Epidermal melanocyte (primary cell): ENCODE measurements at regions not wholly inside any gene's neighbourhood (a gene's known extent, or its start where the extent isn't known, plus 50 kb on each side); places are given as distances from the start of the nearest gene placed in this dataset.
"Not testable (repeated sequence)": the region's sequence is repeated elsewhere in the genome, so short reads cannot be mapped to it uniquely, and the experiment has no call there.

Experiments
- DNase-seq: peaks from one replicate; pipeline ENCODE4 v3.0.0; 2011; ENCODE audit warnings: low spot score; ENCODE audit not compliant: insufficient read length

- no peak for DNase-seq
Observed at GRCh38 chr21:28598214-28598613, 394.5 kb downstream of the LTN1 start.

DNA sequence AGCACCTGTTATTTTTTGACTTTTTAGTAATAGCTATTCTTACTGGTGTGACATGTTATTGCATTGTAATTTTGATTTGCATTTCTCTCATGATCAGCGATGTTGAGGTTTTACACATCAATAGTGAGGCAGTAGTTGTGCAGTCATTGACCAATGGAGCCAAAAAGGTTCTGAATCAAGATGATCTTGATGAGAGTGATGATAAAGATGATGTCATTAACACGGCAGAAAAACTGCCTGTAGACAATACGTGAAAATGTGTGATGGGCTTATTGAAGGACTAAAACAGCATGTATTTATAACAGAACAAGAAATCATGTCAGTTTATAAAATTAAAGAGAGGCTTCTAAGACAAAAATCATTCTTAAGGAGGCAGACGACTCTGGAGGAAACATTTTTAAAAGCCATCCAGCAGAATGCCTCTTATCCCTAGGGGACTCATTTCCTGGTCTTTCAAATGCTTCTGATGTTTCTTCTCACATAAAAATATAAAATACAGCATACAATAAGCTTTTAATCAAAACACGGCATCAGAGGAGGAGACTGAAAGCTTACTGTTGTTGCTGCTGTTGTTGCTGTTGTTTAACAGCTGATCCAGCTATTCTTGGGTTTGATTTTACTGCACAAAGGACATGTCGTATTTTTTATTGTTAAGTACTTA lies 400.3 kb downstream of the LTN1 start:
- DNase-seq, result no peak

- DNase-seq, result no peak
Observed at GRCh38 chr21:28590676-28591075, 402.0 kb downstream of the LTN1 start.

GRCh38 chr21:28590026-28590425 lies 402.7 kb downstream of the LTN1 start:
- DNase-seq, result no peak

DNA sequence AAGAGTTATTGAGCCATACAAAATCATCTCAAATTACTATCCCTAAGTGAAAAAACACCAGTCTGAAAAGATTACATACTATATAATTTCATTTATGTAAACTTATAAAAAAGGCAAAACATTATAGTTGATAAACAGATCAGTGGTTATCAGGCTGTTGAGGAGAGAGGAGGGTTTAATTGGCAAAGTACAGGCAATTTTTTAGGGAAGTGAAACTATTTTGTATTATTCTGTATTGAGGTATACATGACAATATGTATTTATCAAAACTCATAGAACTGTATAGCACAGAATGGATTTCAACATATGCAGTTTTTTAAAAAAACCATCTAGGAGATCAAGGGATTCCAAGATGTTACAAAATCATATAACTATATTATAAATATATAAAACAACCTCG lies 403.7 kb downstream of the LTN1 start:
- no peak for DNase-seq

GRCh38 chr21:28587748-28588147 lies 404.9 kb downstream of the LTN1 start:
- DNase-seq, result peak; percentile 36

DNA sequence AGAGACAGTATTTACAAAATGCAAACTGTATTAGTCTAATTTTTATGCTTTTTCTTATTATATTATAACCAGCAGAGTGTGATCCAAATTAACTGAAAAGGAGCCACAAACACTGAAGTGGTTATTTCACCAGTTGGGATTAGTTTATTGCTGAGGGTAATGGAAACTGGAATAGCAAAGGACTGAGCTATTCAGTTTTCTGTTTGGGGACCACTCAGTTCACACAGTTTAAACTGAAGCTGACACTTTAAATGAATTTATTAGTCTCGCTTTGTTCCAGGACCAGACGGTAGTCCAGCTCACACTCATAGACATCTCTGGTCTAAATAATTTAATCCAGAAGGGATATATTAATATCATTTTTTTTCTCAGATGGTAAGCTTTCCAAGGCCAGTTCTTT lies 410.7 kb downstream of the LTN1 start:
- no peak for DNase-seq

GRCh38 chr21:28581311-28581731 lies 411.4 kb downstream of the LTN1 start:
- DNase-seq, result not testable (repeated sequence)

GRCh38 chr21:28580585-28580984 lies 412.1 kb downstream of the LTN1 start:
- DNase-seq, result no peak

DNA sequence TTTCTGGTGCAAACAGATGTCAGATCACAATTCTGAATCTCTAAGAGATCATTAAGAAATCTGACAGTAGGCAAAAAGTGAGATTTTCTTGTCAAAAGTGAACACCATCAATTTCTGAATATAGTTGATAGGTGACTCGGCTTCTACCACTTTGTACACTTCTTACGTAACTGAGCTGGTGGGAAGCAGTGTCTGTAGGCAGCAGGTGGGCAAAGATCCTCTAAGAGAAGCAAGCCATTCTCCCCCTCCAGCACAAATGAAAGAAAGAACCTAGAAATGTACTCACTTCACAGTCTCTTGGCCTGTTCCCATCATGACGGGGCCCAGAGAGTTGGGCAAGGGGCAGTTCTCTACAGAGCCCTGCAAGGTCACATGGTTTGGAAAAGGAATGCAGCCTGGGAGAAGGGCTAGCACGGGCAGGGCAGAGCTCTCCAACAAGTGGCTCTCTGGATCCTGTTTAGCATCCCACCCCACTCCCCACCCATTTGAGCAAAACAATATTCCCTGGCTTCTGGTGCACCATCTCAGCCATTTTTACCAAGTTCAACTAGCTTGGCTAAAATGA lies 412.6 kb downstream of the LTN1 start:
- no peak for DNase-seq

DNA sequence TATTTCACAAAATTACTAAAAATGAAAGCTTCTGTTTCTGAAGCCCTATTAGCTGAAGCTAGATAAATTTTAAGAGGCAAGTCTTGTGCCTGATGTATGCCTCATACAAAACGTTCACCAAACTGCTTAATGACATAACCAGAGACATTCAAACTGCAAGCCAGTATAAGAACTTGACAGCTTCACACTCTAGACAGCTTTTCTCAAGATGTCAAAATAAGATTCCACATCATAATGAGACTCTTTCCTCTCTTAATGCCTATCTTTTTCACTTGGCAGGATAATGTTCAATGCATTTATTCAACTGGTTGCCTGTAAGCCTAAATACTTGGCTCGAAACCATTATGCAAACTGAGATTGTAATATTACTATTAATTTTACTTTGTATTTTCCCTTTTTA lies 424.0 kb downstream of the LTN1 start:
- DNase-seq, result no peak

DNA sequence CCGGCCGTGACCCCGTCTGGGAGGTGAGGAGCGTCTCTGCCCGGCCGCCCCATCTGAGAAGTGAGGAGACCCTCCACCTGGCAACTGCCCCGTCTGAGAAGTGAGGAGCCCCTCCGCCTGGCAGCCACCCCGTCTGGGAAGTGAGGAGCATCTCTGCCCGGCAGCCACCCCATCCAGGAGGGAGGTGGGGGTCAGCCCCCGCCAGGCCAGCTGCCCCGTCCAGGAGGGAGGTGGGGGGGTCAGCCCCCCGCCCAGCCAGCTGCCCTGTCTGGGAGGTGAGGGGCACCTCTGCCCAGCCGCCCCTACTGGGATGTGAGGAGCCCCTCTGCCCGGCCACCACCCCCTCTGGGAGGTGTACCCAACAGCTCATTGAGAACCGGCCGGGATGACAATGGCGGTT lies 428.7 kb downstream of the LTN1 start:
- not testable (repeated sequence) for DNase-seq

DNA sequence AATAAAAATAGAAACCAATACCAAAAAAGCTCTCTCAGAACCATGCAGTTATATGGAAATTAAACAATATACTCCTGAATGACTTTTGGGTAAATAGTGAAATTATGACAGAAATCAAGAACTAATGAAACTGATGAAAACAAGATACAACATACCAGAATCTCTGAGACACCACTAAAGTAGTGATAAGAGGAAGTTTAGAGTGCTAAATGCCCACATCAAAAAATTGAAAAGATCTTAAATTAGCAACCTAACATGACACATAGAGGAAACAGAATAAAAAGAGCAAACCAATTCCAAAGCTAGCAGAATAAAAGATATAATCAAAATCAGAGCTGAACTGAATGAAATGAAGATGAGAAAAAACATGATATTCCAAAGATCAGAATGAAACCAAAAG lies 430.9 kb downstream of the LTN1 start:
- no peak for DNase-seq

DNA sequence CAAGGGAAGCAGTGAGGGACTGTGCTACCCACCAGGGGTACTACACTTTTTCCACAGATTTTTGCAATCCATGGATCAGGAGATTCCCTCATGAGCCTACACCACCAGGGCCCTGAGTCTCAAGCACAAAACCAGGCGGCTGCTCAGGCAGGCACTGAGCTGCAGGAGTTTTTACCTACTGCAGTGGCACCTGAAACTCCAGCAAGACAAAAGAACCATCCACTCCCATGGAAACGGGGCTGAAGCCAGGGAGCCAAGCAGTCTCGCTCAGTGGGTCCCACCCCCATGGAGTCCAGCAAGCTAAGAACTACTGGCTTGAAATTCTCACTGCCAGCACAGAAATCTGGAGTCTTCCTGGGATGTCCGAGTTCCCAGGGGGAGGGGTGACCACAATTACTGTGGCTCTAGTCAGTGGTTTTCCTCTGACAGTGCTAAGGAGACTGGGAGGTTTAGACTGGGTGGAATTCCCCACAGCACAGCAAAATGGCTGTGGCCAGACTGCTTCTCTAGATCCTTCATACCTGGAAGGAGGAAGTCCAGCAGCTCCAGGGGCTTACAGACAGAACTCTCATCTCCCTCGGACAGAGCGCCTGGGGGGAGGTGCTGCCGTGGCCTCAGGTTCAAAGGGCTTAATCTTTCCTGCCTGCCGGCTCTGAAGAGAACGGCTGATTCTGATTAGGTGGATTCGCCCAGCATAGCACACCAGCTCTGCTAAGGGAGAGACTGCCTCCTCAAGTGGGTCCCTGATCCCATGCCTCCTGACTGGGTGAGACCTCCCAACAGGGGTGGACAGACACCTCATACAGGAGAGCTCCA lies 437.8 kb downstream of the LTN1 start:
- no peak for DNase-seq

- DNase-seq, result no peak
Observed at GRCh38 chr21:28550057-28550825, 442.4 kb downstream of the LTN1 start.

DNA sequence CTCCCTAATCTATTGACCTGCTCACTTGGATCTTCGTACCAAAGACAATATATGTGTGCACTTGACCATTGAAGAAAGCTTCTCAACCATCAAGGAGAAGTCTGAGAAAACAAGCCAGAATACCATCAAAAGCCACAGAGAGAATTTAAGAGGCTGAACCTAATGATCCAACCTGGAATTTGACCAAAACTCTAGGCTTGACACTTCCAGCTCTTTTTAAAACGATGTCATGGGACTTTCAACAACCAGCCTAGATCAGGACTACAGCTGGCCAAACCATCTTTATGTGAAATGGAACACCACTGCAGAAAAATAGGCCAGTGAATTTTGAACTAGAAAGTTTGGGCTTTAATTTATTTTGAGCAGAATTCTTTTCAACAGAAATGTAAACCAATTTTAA lies 444.4 kb downstream of the LTN1 start:
- no peak for DNase-seq

DNA sequence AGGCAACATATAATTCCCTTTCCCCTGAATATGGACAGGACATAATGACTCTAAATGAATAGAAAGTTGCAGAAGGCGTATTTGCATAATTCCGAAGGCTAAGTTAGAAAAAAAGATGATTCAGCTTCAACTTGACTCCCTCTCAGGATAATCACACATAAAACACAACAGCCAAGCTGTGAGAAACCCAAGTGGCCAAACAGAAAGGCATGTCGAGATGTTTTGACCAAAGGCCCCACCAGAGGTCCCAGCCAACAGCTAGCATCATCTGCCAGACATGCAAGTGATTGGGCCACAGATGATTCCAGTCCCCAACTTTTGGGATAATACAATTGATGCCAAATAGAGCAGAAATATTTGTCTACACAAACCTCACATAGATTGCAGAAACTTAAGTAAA lies 444.9 kb downstream of the LTN1 start:
- DNase-seq, result no peak

- DNase-seq, result no peak
Observed at GRCh38 chr21:28543975-28544374, 448.7 kb downstream of the LTN1 start.

DNA sequence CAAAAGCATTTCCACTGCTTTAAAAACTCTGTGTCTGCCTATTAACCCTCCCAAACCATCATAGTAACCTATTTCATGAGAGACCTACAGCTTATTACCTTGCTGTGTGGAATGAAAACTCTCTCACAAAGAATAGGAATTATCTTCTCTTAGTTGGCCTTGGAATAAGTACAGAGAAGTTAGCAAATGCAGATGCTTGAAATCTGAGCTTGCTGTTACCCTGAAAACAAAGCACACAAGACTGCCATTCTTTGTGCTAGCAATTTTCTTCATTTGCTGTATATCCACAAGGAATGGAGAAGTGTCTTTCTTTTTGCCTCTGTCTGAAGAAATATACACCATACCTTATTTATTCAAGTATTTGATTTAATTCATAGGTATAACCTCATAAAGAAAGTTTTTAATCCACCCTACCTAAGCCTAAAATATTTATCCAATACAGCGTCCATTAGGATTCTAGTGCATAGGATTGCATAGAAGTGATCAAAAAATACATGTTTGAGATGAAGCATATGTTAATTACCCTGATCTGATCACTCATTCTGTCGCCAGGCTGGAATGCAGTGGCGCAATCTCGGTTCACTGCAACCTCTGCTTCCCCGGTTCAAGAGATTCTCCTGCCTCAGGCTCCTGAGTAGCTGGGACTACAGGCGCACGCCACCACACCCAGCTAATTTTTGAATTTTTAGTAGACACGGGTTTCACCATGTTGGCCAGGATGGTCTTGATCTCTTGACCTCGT lies 451.1 kb downstream of the LTN1 start:
- no peak for DNase-seq

- DNase-seq, result no peak
Observed at GRCh38 chr21:28540514-28540913, 452.2 kb downstream of the LTN1 start.

DNA sequence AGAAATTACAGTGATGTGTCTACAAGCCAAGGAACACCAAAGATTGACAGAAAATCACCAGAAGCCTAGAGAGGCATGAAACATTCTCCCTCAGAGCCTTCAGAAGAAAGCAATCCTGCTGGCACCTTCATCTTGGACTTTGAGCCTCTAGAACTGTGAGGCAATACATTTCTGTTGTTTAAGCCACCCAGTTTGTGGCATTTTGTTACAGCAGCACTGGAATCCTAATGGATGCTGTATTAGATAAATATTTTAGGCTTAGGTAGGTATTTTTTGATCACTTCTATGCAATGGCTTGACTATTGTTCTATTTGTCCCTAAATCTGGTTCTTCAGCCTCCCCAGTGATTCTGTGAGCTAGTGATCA lies 453.1 kb downstream of the LTN1 start:
- DNase-seq, result no peak
